T47D (cell line): ENCODE measurements at regions not wholly inside any gene's neighbourhood (a gene's known extent, or its start where the extent isn't known, plus 50 kb on each side); places are given as distances from the start of the nearest gene placed in this dataset.

ENCODE experiments used
- DNase-seq, 2 experiments: peaks; one replicate each; pipeline versions ENCODE4 v3.0.0 to v3.0.0-alpha.2; 2011 to 2012; ENCODE audit warnings: low read depth in 1 of 2, low spot score in 1 of 2
- JUND ChIP-seq: IDR thresholded peaks from 2 replicates; pipeline ENCODE4 v1.6.1; 2012; ENCODE audit warnings: low read depth
- in situ Hi-C: cut with HindIII; loops from 2 replicates; pipeline ENCODE4 v1.10.0; 2016; ENCODE audit warnings: low sequenced_read_pairs, low pct_unique_long_range_greater_than_20kb

GRCh38 chr2:67625178-67625577 lies 228.0 kb downstream of the ETAA1 start:
- no peak for DNase-seq
- no peak for TF ChIP-seq JUND
- in situ Hi-C loops: no loop called here

DNA sequence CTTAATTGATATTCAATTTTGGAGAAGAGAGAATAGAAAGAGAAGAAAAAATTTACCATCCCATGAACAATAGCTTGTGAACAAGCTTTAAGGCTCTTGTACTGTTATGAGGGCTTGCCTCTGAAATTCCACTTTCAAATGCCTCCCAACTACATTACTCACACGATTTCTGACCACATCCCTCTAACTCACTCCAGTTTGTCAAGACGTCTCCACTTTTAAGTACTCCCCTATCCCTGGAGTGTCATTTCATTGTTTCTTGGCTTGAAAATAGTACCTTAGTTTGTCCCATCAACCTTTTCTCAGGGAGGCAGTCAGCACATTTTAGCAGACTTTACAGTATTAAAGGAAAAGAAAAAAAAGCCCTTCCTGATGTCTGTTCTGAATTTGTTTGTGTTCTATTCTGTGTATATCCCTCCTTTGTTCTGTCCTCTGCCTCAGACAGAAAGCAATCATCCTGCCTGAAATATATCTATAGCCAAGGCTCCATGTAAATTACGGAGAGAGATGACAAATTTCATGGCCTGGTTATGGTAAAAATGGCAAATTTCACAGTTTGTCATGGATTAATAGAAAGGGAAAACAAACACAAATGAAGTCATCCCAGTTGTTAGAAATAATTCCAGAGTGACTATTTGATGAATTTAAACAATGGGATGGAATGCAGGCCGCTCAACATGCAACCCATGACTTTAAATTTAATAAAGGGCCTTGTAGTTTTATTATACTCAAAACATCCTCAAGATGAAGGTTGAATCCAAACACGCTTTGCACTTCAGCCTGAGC lies 228.8 kb downstream of the ETAA1 start:
- DNase-seq: no peak
- no peak for TF ChIP-seq JUND
- in situ Hi-C loops: no loop called here

DNA sequence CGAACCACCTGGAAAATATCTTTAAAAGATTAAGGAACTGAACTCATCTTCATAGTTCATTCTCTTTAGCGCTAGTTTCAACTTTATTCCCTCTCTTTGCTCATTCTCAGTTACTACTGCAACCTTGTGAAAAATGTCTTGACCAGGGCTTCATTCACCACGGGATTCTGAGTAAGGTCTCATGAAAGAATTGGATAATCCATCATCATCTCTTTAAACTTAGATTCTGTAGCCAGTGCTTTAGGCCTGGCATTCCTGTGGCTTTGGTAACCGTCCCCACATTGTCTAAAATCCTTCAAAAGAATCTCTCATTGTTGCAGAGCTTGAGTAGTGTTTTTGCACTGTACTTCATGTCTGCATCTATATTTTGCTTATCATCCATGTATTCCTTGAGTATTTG lies 229.5 kb downstream of the ETAA1 start:
- no peak for TF ChIP-seq JUND
- no peak for DNase-seq
- in situ Hi-C loops: no loop called here

DNA sequence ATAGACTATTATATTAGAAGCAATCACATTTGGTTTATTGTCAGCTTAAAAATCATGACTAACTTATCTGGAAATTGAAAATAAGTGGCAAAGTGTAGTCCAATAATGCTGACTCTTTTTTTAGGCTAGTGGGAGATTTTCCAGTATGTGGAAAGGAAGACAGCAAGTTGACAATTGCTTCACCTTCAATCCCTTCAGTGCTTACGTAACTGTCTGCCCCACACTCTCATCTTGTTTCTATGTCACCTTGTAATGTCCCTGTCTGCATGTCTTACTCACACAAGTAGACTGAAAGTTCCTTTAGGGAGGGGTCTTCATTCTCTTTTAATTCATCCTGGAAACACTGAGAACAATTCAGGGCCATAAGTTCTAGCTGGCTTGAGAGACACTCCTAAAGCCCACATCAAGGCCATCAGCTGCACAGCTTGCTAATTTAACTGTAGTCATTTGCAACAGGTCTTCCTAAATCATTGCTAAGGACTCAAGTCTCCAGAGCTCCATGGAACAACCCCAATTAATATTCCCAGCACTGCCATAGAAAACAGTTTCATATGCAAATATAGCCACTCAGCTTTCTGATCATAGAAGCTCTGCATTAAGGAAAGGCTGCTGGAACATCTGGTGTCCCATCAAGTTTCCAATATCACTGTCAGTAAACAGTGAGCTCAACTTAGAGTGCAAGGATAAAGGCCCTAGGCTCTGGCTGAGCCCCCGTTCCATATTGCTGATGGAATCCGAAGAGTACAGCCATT lies 230.5 kb downstream of the ETAA1 start:
- in situ Hi-C loops: no loop called here
- TF ChIP-seq JUND: no peak

DNA sequence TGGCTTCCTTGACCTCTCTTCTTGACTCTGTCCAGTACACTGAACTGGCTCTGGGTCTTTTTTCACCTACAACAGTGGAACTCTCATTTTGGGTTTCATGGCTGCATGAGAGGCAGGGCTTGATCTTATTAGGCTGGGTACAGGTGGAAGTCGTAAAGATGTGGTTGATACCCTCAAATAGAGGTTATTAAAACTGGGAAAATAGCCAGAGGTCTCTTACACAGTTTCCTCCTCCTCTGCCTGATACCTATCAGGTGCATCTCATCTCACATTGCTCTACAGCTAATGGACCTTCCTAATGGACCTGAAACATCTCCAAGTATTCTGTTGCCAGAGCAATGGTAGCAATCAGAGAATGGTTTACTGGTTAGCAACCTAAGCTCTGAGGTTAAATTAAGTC lies 231.8 kb downstream of the ETAA1 start:
- TF ChIP-seq JUND: no peak
- no peak for DNase-seq
- in situ Hi-C loops: no loop called here

More for the DNA sequence above, 230.5 kb downstream of the ETAA1 start:
- DNase-seq: no peak

DNA sequence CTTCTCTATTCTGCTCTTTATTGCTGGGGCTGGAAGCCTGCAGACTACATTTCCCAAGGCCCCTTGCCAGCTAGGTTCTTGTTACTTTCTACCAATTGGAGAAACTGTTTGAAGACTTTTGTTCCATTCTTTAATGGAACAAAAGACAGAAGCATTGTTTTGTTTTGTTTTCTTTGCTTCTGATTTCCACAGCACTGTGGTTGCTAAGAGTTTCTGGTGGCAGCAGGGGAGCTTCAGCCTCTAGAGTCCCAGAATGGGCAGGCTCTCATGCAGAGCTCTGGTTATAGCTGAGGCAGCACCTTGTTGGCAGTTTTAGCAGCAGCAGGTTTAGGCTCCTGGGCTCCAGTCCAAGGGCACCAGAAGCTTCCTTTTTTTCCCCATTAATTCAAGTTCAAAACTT lies 234.3 kb downstream of the ETAA1 start:
- no peak for DNase-seq
- TF ChIP-seq JUND: no peak
- in situ Hi-C loops: no loop called here

DNA sequence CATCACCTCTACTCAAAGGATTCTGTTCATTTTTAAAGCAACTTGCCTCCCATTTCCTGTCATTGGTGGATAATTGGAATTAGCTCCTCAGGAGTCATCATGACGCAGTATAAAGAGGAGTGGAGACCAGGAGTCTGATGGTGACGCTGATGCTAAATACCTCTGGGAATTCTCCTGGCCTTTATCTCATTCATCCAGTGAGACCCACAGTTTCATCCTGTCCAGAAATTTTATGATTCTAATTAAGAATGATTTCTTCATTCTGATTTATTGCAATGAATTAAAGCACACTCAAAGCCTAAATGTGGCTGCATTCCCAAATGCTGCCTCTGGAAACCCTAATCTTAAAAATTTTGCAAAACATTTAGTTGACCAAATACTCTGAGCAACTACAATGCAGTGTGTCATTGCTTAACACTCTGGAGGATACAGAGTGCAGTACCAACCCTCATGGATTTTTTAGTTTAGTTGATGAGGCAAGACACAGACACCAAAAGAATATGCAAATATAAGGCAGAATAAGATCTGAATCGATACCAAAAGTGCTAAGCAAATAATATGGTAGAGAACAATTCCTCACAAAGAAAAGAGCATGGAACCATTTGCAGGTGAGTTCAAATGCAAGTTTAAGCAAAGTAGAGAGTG lies 236.2 kb downstream of the ETAA1 start:
- no peak for DNase-seq
- in situ Hi-C loops: no loop called here
- no peak for TF ChIP-seq JUND

DNA sequence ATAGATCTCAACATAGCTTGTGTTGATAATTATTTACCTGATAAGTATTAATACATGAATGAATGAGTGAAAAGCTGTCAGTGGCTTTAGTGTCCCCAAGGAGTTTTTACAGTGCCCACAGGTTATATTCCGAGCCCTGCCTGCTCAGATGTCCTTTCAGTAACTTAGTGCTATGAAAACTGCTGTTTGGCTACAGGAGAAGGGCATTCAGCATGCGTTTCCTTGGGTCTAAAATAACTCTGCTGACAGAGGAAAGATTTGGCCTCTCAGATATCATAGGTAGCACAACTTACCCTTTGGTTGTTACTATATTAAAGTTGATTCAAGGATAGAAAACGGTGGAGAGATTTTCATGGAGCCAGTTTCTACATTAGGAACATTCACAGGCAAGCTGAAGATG lies 241.0 kb downstream of the ETAA1 start:
- in situ Hi-C loops: no loop called here
- no peak for TF ChIP-seq JUND
- DNase-seq: no peak

DNA sequence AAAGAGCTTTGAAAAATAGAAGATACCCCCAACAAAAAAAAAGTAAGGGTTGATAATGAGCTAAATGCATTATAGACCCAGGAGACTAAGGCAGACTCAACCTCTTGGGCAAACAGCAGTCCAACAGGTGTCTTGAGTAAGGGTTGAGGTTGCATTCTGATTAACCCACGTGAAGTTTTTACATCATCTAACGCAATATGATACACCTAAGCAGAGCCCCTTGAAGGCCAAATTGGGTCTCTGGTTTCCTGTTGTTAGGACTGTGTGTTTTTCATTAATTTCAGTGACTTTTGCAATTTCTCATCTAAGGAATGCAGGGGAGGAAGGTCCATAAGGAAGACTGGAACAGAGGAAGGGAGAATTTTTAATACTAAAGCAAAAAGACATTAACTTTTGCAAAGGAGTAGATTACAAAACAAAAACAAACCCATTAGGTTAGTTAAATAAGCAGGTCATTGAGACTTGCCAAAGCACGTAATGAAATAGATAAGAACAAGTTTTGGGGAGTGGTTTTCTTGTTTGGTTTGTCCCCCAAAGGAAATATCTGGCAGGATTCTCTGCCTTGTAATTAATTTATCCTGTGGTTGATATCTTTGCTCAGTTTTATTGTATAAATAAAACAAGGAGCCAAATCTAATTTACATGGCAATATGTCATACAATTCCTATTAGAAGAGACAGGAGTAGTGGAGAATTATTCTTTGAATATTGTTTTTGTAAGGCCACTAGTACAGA lies 244.3 kb downstream of the ETAA1 start:
- in situ Hi-C loops: no loop called here
- TF ChIP-seq JUND: no peak
- no peak for DNase-seq

DNA sequence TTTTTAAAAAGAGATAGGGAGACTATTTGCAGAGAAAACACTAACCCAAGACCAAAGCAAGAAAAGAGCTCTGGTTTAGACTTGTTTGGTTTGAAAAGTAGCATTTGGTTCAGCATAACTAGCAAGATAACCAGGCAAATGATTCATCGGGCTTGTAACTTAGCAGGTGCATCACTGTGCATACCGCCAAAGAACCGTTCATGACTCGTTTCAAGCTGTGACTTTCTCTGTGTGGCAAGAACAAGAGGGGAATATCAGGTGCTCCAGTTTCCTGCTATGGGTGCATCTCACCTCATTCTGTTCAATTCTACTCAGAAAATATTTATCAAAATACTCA lies 244.9 kb downstream of the ETAA1 start:
- no peak for TF ChIP-seq JUND
- in situ Hi-C loops: no loop called here
- no peak for DNase-seq

GRCh38 chr2:67642961-67643360 lies 245.8 kb downstream of the ETAA1 start:
- TF ChIP-seq JUND: no peak
- DNase-seq: no peak
- in situ Hi-C loops: no loop called here

GRCh38 chr2:67645280-67646138 lies 248.4 kb downstream of the ETAA1 start:
- DNase-seq: no peak
- in situ Hi-C loops: no loop called here
- no peak for TF ChIP-seq JUND
